Renal pelvis (tissue), 1 donor: ENCODE measurements at regions not wholly inside any gene's neighbourhood (a gene's known extent, or its start where the extent isn't known, plus 50 kb on each side); places are given as distances from the start of the nearest gene placed in this dataset.
"Not testable (repeated sequence)": the region's sequence is repeated elsewhere in the genome, so short reads cannot be mapped to it uniquely, and the experiment has no call there.

Source experiments
- DNase-seq: peaks from one replicate; pipeline ENCODE4 v3.0.0-alpha.2; 2013

GRCh38 chr14:43413084-43413483 lies 1094.0 kb downstream of the FSCB start:
- no peak for DNase-seq

GRCh38 chr14:43411841-43412240 lies 1095.2 kb downstream of the FSCB start:
- DNase-seq: no peak

DNA sequence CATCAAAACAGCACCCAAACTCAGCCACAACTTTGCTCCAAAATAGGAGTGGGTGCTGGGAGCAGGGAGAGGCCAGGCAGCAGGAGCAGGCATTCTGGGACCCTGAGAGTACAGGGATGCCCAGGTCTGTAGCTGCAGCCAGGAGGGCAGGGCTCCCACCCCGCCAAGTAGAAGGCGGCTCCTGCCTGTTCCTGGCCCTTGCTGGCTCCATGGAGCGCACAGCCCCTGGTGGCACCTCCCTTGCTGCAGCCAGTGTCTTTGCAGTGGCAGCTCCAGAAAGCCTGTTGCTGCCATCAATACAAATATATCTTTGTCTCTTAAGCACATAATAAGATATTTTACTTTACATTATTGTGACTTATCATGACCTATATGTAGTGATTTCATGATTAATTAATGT lies 1096.5 kb downstream of the FSCB start:
- DNase-seq: no peak

GRCh38 chr14:43408472-43408871 lies 1098.6 kb downstream of the FSCB start:
- no peak for DNase-seq

GRCh38 chr14:43407706-43408105 lies 1099.4 kb downstream of the FSCB start:
- no peak for DNase-seq

GRCh38 chr14:43406931-43407330 lies 1100.2 kb downstream of the FSCB start:
- DNase-seq: no peak

DNA sequence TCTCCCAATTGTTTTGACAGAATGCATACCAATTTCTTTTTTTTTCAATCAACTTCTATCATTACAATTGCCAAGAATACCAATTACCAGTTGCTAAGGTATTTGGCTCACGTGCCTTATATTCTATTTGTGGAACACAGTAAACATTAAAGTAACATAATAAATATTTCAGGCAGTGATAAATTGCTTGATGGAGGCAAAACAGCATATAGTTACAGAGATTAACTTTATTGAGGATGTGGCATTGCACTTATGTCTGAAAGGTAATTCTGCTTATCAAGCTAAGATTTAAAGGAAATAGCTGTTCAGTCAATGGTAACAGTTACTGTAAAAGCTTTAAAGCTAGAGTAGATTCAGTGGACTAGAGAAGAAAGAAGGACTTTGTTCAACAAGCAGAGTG lies 1107.8 kb downstream of the FSCB start:
- DNase-seq: no peak

DNA sequence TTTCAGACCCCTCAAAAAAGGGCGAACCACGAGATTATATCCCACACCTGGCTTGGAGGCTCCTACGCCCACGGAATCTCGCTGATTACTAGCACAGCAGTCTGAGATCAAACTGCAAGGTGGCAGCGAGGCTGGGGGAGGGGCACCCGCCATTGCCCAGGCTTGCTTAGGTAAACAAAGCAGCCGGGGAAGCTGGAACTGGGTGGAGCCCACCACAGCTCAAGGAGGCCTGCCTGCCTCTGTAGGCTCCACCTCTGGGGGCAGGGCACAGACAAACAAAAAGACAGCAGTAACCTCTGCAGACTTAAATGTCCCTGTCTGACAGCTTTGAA lies 1136.6 kb downstream of the FSCB start:
- DNase-seq: not testable (repeated sequence)

DNA sequence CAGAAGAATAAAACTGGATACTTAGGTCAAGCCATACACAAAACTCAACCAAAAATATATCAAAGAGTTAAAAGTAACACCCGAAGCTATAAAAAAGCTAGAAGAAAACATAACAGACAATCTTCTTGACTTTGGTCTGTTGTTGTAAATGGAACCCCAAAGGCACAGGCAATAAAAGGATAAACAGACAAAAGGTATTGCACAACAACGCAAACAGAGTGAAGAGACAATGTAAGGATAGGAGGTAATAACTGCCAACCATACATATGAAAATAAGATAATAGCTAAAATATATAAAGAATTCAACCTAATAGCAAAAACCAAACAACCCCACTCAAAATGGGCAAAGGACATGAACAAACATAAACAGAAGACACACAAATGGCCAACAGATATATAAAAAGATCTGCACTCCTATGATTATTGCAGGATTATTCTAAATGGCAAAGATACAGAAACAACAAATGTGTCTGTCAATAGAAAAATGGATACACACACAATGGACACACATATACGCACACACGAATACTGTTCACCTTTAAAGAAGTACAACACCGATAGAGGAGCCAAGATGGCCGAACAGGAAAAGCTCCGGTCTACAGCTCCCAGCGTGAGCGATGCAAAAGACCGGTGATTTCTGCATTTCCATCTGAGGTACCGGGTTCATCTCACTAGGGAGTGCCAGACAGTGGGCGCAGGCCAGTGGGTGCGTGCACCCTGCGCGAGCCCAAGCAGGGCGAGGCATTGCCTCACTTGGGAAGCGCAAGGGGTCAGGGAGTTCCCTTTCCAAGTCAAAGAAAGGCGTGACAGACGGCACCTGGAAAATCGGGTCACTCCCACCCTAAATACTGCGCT lies 1137.1 kb downstream of the FSCB start:
- DNase-seq: no peak

DNA sequence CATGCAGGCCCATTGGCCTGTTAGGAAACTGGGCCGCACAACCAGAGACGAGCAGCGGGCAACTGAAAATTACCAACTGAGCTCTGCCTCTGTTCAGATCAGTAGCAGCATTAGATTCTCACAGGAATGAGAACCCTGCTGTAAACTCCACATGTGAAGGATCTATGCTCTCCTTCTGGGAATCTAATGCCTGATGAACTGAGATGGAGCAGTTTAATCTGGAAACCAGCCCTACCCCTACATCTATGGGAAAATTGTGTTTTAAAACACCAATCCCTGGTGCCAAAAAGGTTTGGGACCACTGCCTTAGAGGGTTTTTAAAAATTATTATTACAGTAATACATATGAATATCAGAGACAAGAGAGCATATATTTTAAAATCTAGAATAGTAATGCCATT lies 1144.5 kb downstream of the FSCB start:
- no peak for DNase-seq

DNA sequence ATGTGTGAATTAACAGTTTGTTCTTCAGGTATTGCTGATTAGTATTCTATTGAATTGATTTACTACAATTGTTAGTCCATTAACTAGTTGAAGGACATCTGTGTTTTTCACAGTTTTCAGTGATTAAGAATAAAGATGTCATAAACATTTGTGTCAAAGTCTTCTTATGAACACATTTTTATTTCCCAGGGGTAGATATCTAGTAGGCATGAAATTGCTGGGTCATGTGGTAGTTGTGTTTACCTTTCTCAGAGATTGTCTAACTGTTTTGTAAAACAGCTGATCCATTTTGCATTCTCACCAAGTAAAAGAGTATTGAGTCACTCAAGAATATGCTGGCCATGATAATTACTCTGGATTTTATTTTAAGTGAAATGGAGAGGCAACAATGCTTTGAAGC lies 1145.3 kb downstream of the FSCB start:
- no peak for DNase-seq

GRCh38 chr14:43360239-43360638 lies 1146.8 kb downstream of the FSCB start:
- DNase-seq: no peak

DNA sequence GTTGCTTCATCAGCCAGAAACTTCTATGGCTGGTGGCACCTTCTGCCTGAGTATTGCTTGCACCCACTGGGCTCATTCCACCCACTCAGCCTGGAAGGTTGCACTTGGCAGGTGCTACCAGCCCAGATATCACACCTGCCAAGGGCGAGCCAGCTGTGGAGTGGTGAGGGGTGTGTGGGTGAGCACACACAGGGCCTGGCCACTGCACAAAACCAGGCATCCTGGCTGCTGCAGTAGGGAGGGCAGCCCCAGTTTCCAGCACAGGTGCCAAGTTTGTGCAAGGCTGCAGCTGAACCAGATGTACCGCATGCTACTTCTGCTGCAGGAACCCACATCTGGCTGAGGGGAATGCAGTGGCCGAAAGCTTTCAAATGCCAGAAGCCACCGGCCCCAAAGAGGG lies 1147.8 kb downstream of the FSCB start:
- DNase-seq: no peak

DNA sequence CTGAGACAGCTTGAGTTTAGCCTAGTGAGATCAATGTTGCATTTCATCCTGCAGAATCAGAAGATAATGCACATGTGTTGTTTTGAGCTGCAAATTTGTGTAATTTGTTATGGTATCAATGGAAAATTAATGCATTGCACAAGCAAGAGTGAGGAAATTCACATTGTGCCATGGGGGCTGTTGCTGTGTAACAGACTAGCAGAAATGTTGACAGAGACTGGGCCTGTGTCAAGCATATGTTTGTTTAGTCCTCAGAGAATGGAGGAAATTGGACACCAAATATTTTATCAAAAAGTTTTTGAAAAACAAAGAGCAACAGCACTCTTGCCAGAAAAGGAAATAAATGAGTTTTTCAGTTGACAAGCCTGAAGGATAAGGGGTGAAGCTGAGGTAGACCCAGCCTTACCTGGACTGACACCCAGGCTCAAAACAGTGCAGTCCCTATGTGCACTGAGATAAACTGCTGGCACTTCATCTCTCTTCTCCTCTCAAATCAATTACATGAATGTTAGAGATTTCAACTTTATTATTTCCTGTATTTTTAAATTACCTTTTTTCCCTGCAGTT lies 1150.0 kb downstream of the FSCB start:
- no peak for DNase-seq

DNA sequence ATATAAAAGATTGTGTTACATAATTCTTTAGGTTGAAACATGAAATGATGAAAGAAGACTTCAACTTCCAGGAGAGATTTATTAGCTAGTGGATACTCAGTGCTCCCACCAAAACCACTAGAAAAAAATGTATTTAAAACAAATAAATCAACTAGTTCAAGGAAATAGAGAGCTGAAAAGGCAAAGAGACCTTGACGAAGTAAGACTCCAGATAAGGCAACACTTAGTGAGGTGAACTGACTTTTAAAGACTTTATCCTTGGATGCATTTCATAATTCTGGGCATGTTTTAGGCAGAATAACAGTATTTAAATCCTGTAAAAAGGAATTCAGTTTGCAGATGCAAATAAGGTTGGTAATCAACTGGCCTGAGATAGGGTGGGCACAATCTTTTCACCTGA lies 1150.7 kb downstream of the FSCB start:
- DNase-seq: no peak

GRCh38 chr14:43341921-43342320 lies 1165.2 kb downstream of the FSCB start:
- no peak for DNase-seq

- no peak for DNase-seq
These were observed 1168.4 kb downstream of the FSCB start for GRCh38 chr14:43338713-43339112.

GRCh38 chr14:43336351-43336750 lies 1170.7 kb downstream of the FSCB start:
- DNase-seq: no peak

GRCh38 chr14:43326501-43327407 lies 1180.3 kb downstream of the FSCB start:
- DNase-seq: not testable (repeated sequence)

GRCh38 chr14:43316427-43316826 lies 1190.7 kb downstream of the FSCB start:
- no peak for DNase-seq

DNA sequence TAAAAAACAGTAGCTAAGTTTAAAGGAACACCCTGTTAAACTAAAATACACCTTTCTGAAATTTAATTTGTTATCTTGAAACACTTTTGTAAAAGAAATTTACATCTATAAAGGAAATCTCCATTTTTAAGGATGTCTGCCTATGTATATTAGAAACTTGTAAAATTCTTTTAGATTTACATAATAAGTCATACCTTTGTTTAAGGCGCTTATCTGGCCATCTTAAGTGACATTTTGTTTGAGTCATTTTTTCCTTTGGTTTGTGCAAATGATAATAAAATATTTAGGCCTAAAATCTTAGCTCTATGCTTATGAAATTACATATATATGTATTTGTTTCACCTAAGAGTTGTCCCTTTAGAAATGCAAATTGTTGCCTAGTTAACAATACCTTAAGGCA lies 1193.4 kb downstream of the FSCB start:
- DNase-seq: no peak

- DNase-seq: no peak
These were observed 1198.5 kb downstream of the FSCB start for GRCh38 chr14:43308421-43309110.
